Common myeloid progenitor, CD34-positive (primary cell): ENCODE measurements at regions not wholly inside any gene's neighbourhood (a gene's known extent, or its start where the extent isn't known, plus 50 kb on each side); places are given as distances from the start of the nearest gene placed in this dataset.

Experiments
- CTCF ChIA-PET: fragments of 350-600 bp; sonication (Branson Sonifier 250); formaldehyde crosslinking; loops from one replicate; lab custom pipeline; 2021; ENCODE audit warnings: antibody characterized with exemption; lab: Charles Lee
- POLR2A ChIA-PET: fragments of 350-600 bp; sonication (Branson Sonifier 250); formaldehyde crosslinking; loops from one replicate; lab custom pipeline; 2021; ENCODE audit warnings: antibody characterized with exemption; lab: Charles Lee
- DNase-seq, 3 donors: peaks; one replicate each; pipeline versions ENCODE4 v3.0.0 to v3.0.0-alpha.2; 2013
- H3K27ac ChIP-seq, 2 experiments: 1 replicate in 1 of 2; 2 replicates in 1 of 2; pipeline ENCODE4 v1.7.0; 2013; ENCODE audit warnings: inconsistent platforms in 2 of 2, low read length in 2 of 2, mild to moderate bottlenecking in 2 of 2, low read depth in 1 of 2, moderate library complexity in 1 of 2; ENCODE audit not compliant: severe bottlenecking in 2 of 2, insufficient read depth in 1 of 2, poor library complexity in 1 of 2
- H3K27me3 ChIP-seq, 5 experiments: replicated peaks in 2 of 5; 1 replicate in 3 of 5; 2 replicates in 2 of 5; pipeline versions ENCODE4 v1.6.1 to v1.7.0; 2013; ENCODE audit warnings: low read length in 4 of 5, mild to moderate bottlenecking in 2 of 5, moderate library complexity in 2 of 5, inconsistent platforms in 1 of 5; ENCODE audit not compliant: insufficient read depth in 5 of 5, control insufficient read depth in 4 of 5
- H3K36me3 ChIP-seq, 4 experiments: 1 replicate in 2 of 4; 2 replicates in 2 of 4; pipeline versions ENCODE4 v1.6.1 to v1.7.0; 2013; ENCODE audit warnings: low read length in 3 of 4, control low read depth in 1 of 4, mild to moderate bottlenecking in 1 of 4; ENCODE audit not compliant: control insufficient read depth in 4 of 4, insufficient read depth in 4 of 4
- H3K4me1 ChIP-seq, 4 experiments: 1 replicate in 3 of 4; 2 replicates in 1 of 4; pipeline versions ENCODE4 v1.6.1 to v1.7.1; 2013; ENCODE audit warnings: low read length in 3 of 4, mild to moderate bottlenecking in 3 of 4, control low read depth in 1 of 4, inconsistent platforms in 1 of 4, moderate library complexity in 1 of 4; ENCODE audit not compliant: control insufficient read depth in 4 of 4, insufficient read depth in 4 of 4; ENCODE audit errors: control extremely low read depth in 1 of 4
- H3K4me3 ChIP-seq, 7 experiments: 1 replicate in 4 of 7; 2 replicates in 3 of 7; pipeline versions ENCODE4 v1.5.1 to v1.7.0; 2013; ENCODE audit warnings: mild to moderate bottlenecking in 7 of 7, low read length in 6 of 7, moderate library complexity in 6 of 7, inconsistent platforms in 2 of 7, low read depth in 2 of 7, control low read depth in 1 of 7; ENCODE audit not compliant: insufficient read depth in 4 of 7, control insufficient read depth in 1 of 7; ENCODE audit errors: extremely low read depth in 1 of 7
- H3K9me3 ChIP-seq, 5 experiments: 1 replicate in 4 of 5; 2 replicates in 1 of 5; pipeline versions ENCODE4 v1.6.1 to v1.7.1; 2013; ENCODE audit warnings: low read length in 4 of 5, mild to moderate bottlenecking in 2 of 5, inconsistent platforms in 1 of 5, low read depth in 1 of 5, moderate library complexity in 1 of 5; ENCODE audit not compliant: control insufficient read depth in 4 of 5, insufficient read depth in 2 of 5; ENCODE audit errors: control extremely low read depth in 1 of 5
- WGBS: methylation state at CpG from one replicate; pipeline ENCODE4 v1.1.5; 2013; ENCODE audit not compliant: insufficient coverage; 5-methylcytosine and 5-hydroxymethylcytosine counted together

GRCh38 chr11:127149410-127149809 lies 148.8 kb upstream of the KIRREL3 start:
- POLR2A ChIA-PET, result no interaction called here
- WGBS, result no CpG with 5 or more reads among the region's 1 CpG

GRCh38 chr11:127143251-127143650 lies 142.7 kb upstream of the KIRREL3 start:
- Histone ChIP-seq H3K4me1 (no peaks in the 10 kb centered on the region), H3K4me3 (no peak overlapping the region), H3K27ac (no peak overlapping the region), H3K9me3 (no peaks in the 10 kb centered on the region), H3K27me3 (peaks cover 0 to 4% (median 2%) of the 10 kb centered on the region in 5 experiments), H3K36me3 (no peaks in the 10 kb centered on the region)
- 95% methylated on average over 6 of the region's 7 CpGs for WGBS
- CTCF ChIA-PET, result no interaction called here
- POLR2A ChIA-PET, result no interaction called here
- DNase-seq, result no peak

More at GRCh38 chr11:127149410-127149809, 148.8 kb upstream of the KIRREL3 start:
- no peak overlapping the region for H3K4me3 ChIP-seq
- no peak overlapping the region for H3K27ac ChIP-seq
- H3K27me3 ChIP-seq, result peaks cover 0 to 4% (median 2%) of the 10 kb centered on the region in 5 experiments
- no peaks in the 10 kb centered on the region for H3K4me1 ChIP-seq
- CTCF ChIA-PET, result no interaction called here
- no peak for DNase-seq
- no peaks in the 10 kb centered on the region for H3K9me3 ChIP-seq
- H3K36me3 ChIP-seq, result no peaks in the 10 kb centered on the region

GRCh38 chr11:127138613-127139012 lies 138.0 kb upstream of the KIRREL3 start:
- 100% methylated on average over 2 of the region's 3 CpGs for WGBS
- no peaks in the 10 kb centered on the region for H3K36me3 ChIP-seq
- H3K9me3 ChIP-seq, result peaks cover 0 to 2% (median 0%) of the 10 kb centered on the region in 5 experiments
- no peaks in the 10 kb centered on the region for H3K4me1 ChIP-seq
- H3K27ac ChIP-seq, result no peak overlapping the region
- ChIA-PET CTCF (no interaction called here), POLR2A (no interaction called here)
- no peak overlapping the region for H3K4me3 ChIP-seq
- no peak for DNase-seq
- peaks cover 0 to 6% (median 1%) of the 10 kb centered on the region in 5 experiments for H3K27me3 ChIP-seq

- POLR2A ChIA-PET, result no interaction called here
- H3K36me3 ChIP-seq, result no peaks in the 10 kb centered on the region
- 96% methylated on average over 10 of the region's 15 CpGs for WGBS
Measured at GRCh38 chr11:127137771-127138280, 137.3 kb upstream of the KIRREL3 start.

GRCh38 chr11:127136438-127136837 lies 135.9 kb upstream of the KIRREL3 start:
- no peak overlapping the region for H3K4me3 ChIP-seq
- H3K9me3 ChIP-seq, result peaks cover 0 to 2% (median 0%) of the 10 kb centered on the region in 5 experiments
- peaks cover 0 to 15% (median 5%) of the 10 kb centered on the region in 5 experiments for H3K27me3 ChIP-seq
- WGBS, result 97% methylated on average over 5 of the region's 6 CpGs
- H3K27ac ChIP-seq, result no peak overlapping the region
- ChIA-PET POLR2A (no interaction called here), CTCF (interaction anchor here (0.7 kb wide), 1 partner anchor 16 kb away, joined by 3 read pairs; no protein-coding TSS in a partner anchor)
- no peak for DNase-seq
- H3K4me1 ChIP-seq, result no peaks in the 10 kb centered on the region
- no peaks in the 10 kb centered on the region for H3K36me3 ChIP-seq

More at GRCh38 chr11:127137771-127138280, 137.3 kb upstream of the KIRREL3 start:
- CTCF ChIA-PET, result no interaction called here
- Histone ChIP-seq H3K4me3 (no peak overlapping the region), H3K9me3 (peaks cover 0 to 2% (median 0%) of the 10 kb centered on the region in 5 experiments), H3K27ac (no peak overlapping the region), H3K27me3 (peaks cover 0 to 13% (median 5%) of the 10 kb centered on the region in 5 experiments), H3K4me1 (no peaks in the 10 kb centered on the region)
- no peak for DNase-seq

GRCh38 chr11:127135256-127135655 lies 134.7 kb upstream of the KIRREL3 start:
- H3K27me3 ChIP-seq, result peaks cover 0 to 18% (median 5%) of the 10 kb centered on the region in 5 experiments
- H3K36me3 ChIP-seq, result no peaks in the 10 kb centered on the region
- H3K4me1 ChIP-seq, result no peaks in the 10 kb centered on the region
- POLR2A ChIA-PET, result no interaction called here
- CTCF ChIA-PET, result no interaction called here
- peaks cover 0 to 2% (median 0%) of the 10 kb centered on the region in 5 experiments for H3K9me3 ChIP-seq
- no peak overlapping the region for H3K4me3 ChIP-seq
- no peak overlapping the region for H3K27ac ChIP-seq
- WGBS, result 90% methylated on average over 2 of the region's 3 CpGs
- DNase-seq, result no peak

- H3K4me1 ChIP-seq, result no peaks in the 10 kb centered on the region
- WGBS, result 35% methylated on average over 2 of the region's 6 CpGs
- POLR2A ChIA-PET, result no interaction called here
- no peak overlapping the region for H3K4me3 ChIP-seq
- H3K9me3 ChIP-seq, result peaks cover 0 to 2% (median 0%) of the 10 kb centered on the region in 5 experiments
- H3K36me3 ChIP-seq, result no peaks in the 10 kb centered on the region
- no peak overlapping the region for H3K27ac ChIP-seq
- H3K27me3 ChIP-seq, result peaks cover 0 to 20% (median 5%) of the 10 kb centered on the region in 5 experiments
- DNase-seq, result peak in 1 of 3 donors; percentile 1
- CTCF ChIA-PET, result no interaction called here
Measured at GRCh38 chr11:127133061-127133460, 132.5 kb upstream of the KIRREL3 start.
